Testis (tissue), 2 donors: ENCODE measurements at regions not wholly inside any gene's neighbourhood (a gene's known extent, or its start where the extent isn't known, plus 50 kb on each side); places are given as distances from the start of the nearest gene placed in this dataset.
"Not testable (repeated sequence)": the region's sequence is repeated elsewhere in the genome, so short reads cannot be mapped to it uniquely, and the experiment has no call there.

ENCODE experiments used
- DNase-seq: peaks from one replicate; pipeline ENCODE4 v3.0.0-alpha.2; 2019
- H3K27ac ChIP-seq, 2 donors: fragments of 200-600 bp; sonication (generic); one replicate each; pipeline ENCODE4 v1.5.1; 2019
- H3K27me3 ChIP-seq: fragments of 200-600 bp; sonication (generic); one replicate; pipeline ENCODE4 v1.5.1; 2019
- H3K36me3 ChIP-seq: fragments of 200-600 bp; sonication (generic); one replicate; pipeline ENCODE4 v1.5.1; 2017; ENCODE audit warnings: low read depth; ENCODE audit errors: missing control alignments
- H3K4me1 ChIP-seq: fragments of 200-600 bp; sonication (generic); one replicate; pipeline ENCODE4 v1.5.1; 2019
- H3K4me3 ChIP-seq, 2 donors: fragments of 200-600 bp; sonication (generic); one replicate each; pipeline ENCODE4 v1.5.1; 2017 to 2019
- H3K9me3 ChIP-seq: fragments of 200-600 bp; sonication (generic); one replicate; pipeline ENCODE4 v1.5.1; 2017
- CTCF ChIP-seq, 3 experiments: fragments of 450-650 bp in 2 of 3; fragments of 200-600 bp in 1 of 3; sonication (generic) in 1 of 3; IDR thresholded peaks; one replicate each; pipeline ENCODE4 v1.5.1; 2016 to 2019; ENCODE audit warnings: antibody characterized with exemption in 3 of 3, mild to moderate bottlenecking in 2 of 3, moderate library complexity in 1 of 3
- POLR2A ChIP-seq: fragments of 450-650 bp; IDR thresholded peaks from one replicate; pipeline ENCODE4 v1.6.1; 2017; ENCODE audit warnings: antibody characterized with exemption, mild to moderate bottlenecking, moderate library complexity
- WGBS, 2 donors: methylation state at CpG; one replicate each; pipeline ENCODE4 v1.1.5; 2018; 5-methylcytosine and 5-hydroxymethylcytosine counted together
- intact Hi-C: fragments of 100-400 bp; cut with DNase I; formaldehyde crosslinking; loops from one replicate; pipeline ENCODE4 v1.15.1; 2023; ENCODE audit warnings: low total_unique reads

- Histone ChIP-seq H3K36me3 (no peaks in the 10 kb centered on the region), H3K4me1 (no peaks in the 10 kb centered on the region), H3K4me3 (no peak overlapping the region), H3K27me3 (no peaks in the 10 kb centered on the region), H3K27ac (no peak overlapping the region), H3K9me3 (no peaks in the 10 kb centered on the region)
- intact Hi-C loops: no loop called here
- no peak for DNase-seq
- no peak for TF ChIP-seq CTCF (IDR thresholded peaks at IDR 0.05)
- TF ChIP-seq POLR2A: no peak
- WGBS, 2 donors: 90 to 92% methylated on average over 12 of the region's 12 CpGs
Observed at GRCh38 chr20:6697228-6697972, 70.1 kb upstream of the BMP2 start.

GRCh38 chr20:6696001-6696400, 71.5 kb upstream of the BMP2 start:
- no peak for DNase-seq
- H3K4me1 ChIP-seq: no peaks in the 10 kb centered on the region
- H3K36me3 ChIP-seq: no peaks in the 10 kb centered on the region
- intact Hi-C loops: no loop called here
- no peaks in the 10 kb centered on the region for H3K27me3 ChIP-seq
- TF ChIP-seq POLR2A (no peak), CTCF (IDR thresholded peaks at IDR 0.05) (no peak)
- WGBS, 2 donors: 90 to 91% methylated on average over 3 to 4 of the region's 4 CpGs
- no peak overlapping the region for H3K4me3 ChIP-seq
- H3K9me3 ChIP-seq: no peaks in the 10 kb centered on the region
- no peak overlapping the region for H3K27ac ChIP-seq

GRCh38 chr20:6693808-6694198, 73.7 kb upstream of the BMP2 start:
- H3K27ac ChIP-seq, DNase-seq, H3K4me3 ChIP-seq, H3K9me3 ChIP-seq, H3K27me3 ChIP-seq, H3K36me3 ChIP-seq, intact Hi-C loops, H3K4me1 ChIP-seq: not testable (repeated sequence)
- 78 to 97% methylated on average over 3 of the region's 3 CpGs for WGBS, 2 donors

- no peak for TF ChIP-seq CTCF (IDR thresholded peaks at IDR 0.05)
- no peak for TF ChIP-seq POLR2A
- H3K4me3 ChIP-seq: no peak overlapping the region
Observed at GRCh38 chr20:6693178-6693807, 74.2 kb upstream of the BMP2 start.

GRCh38 chr20:6692566-6693173, 74.8 kb upstream of the BMP2 start:
- no peak for TF ChIP-seq CTCF (IDR thresholded peaks at IDR 0.05)
- TF ChIP-seq POLR2A: no peak
- Histone ChIP-seq H3K27ac (no peak overlapping the region), H3K27me3 (no peaks in the 10 kb centered on the region), H3K36me3 (no peaks in the 10 kb centered on the region), H3K4me1 (no peaks in the 10 kb centered on the region), H3K9me3 (no peaks in the 10 kb centered on the region), H3K4me3 (no peak overlapping the region)
- 74 to 79% methylated on average over 10 of the region's 10 CpGs for WGBS, 2 donors
- intact Hi-C loops: no loop called here
- no peak for DNase-seq

More at GRCh38 chr20:6693178-6693807, 74.2 kb upstream of the BMP2 start:
- WGBS, 2 donors: 63 to 78% methylated on average over 7 of the region's 7 CpGs
- Histone ChIP-seq H3K4me1 (no peaks in the 10 kb centered on the region), H3K27ac (no peak overlapping the region), H3K9me3 (no peaks in the 10 kb centered on the region), H3K36me3 (no peaks in the 10 kb centered on the region), H3K27me3 (no peaks in the 10 kb centered on the region)
- intact Hi-C loops: no loop called here
- no peak for DNase-seq
